ENCODE measurements at regions not wholly inside any gene's neighbourhood (a gene's known extent, or its start where the extent isn't known, plus 50 kb on each side); places are given as distances from the start of the nearest gene placed in this dataset.

- TF ChIP-seq, protein P1, sequence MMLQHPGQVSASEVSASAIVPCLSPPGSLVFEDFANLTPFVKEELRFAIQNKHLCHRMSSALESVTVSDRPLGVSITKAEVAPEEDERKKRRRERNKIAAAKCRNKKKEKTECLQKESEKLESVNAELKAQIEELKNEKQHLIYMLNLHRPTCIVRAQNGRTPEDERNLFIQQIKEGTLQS (IDR thresholded peaks at IDR 0.05; ENCODE audit: insufficient read depth, low read depth, low read length): no peak
- TF ChIP-seq HDAC2 (IDR thresholded peaks at IDR 0.05; ENCODE audit: borderline replicate concordance in 1 of 2, low read depth in 2 of 2, low read length in 2 of 2): no peak
- no peak for TF ChIP-seq POLR2A (IDR thresholded peaks at IDR 0.05; ENCODE audit: control extremely low read depth in 1 of 2, low read depth in 2 of 2, low read length in 2 of 2)
- TF ChIP-seq MAX (IDR thresholded peaks at IDR 0.05): no peak
- TF ChIP-seq CTBP2 (IDR thresholded peaks at IDR 0.05; ENCODE audit: borderline replicate concordance, insufficient read depth, insufficient read length, low read length): no peak
- no peak for TF ChIP-seq TAF1 (IDR thresholded peaks at IDR 0.05; ENCODE audit: low read depth, low read length)
Observed at GRCh38 chr10:50674469-50675254, 50.9 kb upstream of the SGMS1 start (continued).
